ENCODE measurements at regions not wholly inside any gene's neighbourhood (a gene's known extent, or its start where the extent isn't known, plus 50 kb on each side); places are given as distances from the start of the nearest gene placed in this dataset.

- TF ChIP-seq CTCF (IDR thresholded peaks at IDR 0.05) (no peak), POLR2A (IDR thresholded peaks at IDR 0.05) (no peak), EP300 (IDR thresholded peaks at IDR 0.05; ENCODE audit: low read depth) (no peak), POLR2AphosphoS5 (IDR thresholded peaks at IDR 0.05) (no peak)
These were observed 91.2 kb upstream of the ARL4C start for GRCh38 chr2:234588054-234588430.

Measured in transverse colon (tissue), 4 donors.